ENCODE measurements at regions not wholly inside any gene's neighbourhood (a gene's known extent, or its start where the extent isn't known, plus 50 kb on each side); places are given as distances from the start of the nearest gene placed in this dataset.
A peak's percentile ranks its signal among the peaks of the same experiment; 100 is the strongest.

GRCh38 chr4:13938299-13938698 is 310.8 kb upstream of the BOD1L1 start:
- Histone ChIP-seq H3K27me3 (ENCODE audit: control insufficient read depth, insufficient read depth) (no peaks in the 10 kb centered on the region), H3K4me3 (ENCODE audit: low read length) (no peak overlapping the region), H3K27ac (ENCODE audit: low read length) (no peak overlapping the region), H3K4me1 (ENCODE audit: control insufficient read depth, insufficient read depth, low read length) (no peaks in the 10 kb centered on the region), H3K9me3 (ENCODE audit: control insufficient read depth, low read length) (no peaks in the 10 kb centered on the region)
- no peak for ATAC-seq
- intact Hi-C loops (cut with DNase I): no loop called here
- 66% methylated on average over 3 of the region's 3 CpGs for WGBS
- DNase-seq: no peak

GRCh38 chr4:13940921-13941320 is 313.4 kb upstream of the BOD1L1 start:
- Histone ChIP-seq H3K27me3 (ENCODE audit: control insufficient read depth, insufficient read depth) (no peaks in the 10 kb centered on the region), H3K9me3 (ENCODE audit: control insufficient read depth, low read length) (no peaks in the 10 kb centered on the region), H3K4me3 (ENCODE audit: low read length) (no peak overlapping the region), H3K4me1 (ENCODE audit: control insufficient read depth, insufficient read depth, low read length) (no peaks in the 10 kb centered on the region), H3K27ac (ENCODE audit: low read length) (no peak overlapping the region)
- 67% methylated on average over 3 of the region's 3 CpGs for WGBS
- intact Hi-C loops (cut with DNase I): no loop called here
- DNase-seq: no peak
- no peak for ATAC-seq

- ATAC-seq (no peak), DNase-seq (no peak)
- Histone ChIP-seq H3K27ac (ENCODE audit: low read length) (no peak overlapping the region), H3K9me3 (ENCODE audit: control insufficient read depth, low read length) (no peaks in the 10 kb centered on the region), H3K4me1 (ENCODE audit: control insufficient read depth, insufficient read depth, low read length) (no peaks in the 10 kb centered on the region), H3K27me3 (ENCODE audit: control insufficient read depth, insufficient read depth) (no peaks in the 10 kb centered on the region), H3K4me3 (ENCODE audit: low read length) (no peak overlapping the region)
- 86% methylated on average over 3 of the region's 3 CpGs for WGBS
- intact Hi-C loops (cut with DNase I): no loop called here
These were observed 315.5 kb upstream of the BOD1L1 start for GRCh38 chr4:13942977-13943376.

- peak; percentile 51 to 83 for ATAC-seq
- intact Hi-C loops (cut with DNase I): no loop called here
- 62% methylated on average over 10 of the region's 10 CpGs for WGBS
- peak; percentile 18 to 75 (median 72) for DNase-seq
- Histone ChIP-seq H3K4me3 (ENCODE audit: low read length) (no peak overlapping the region), H3K27ac (ENCODE audit: low read length) (no peak overlapping the region), H3K27me3 (ENCODE audit: control insufficient read depth, insufficient read depth) (no peaks in the 10 kb centered on the region), H3K4me1 (ENCODE audit: control insufficient read depth, insufficient read depth, low read length) (no peaks in the 10 kb centered on the region), H3K9me3 (ENCODE audit: control insufficient read depth, low read length) (no peaks in the 10 kb centered on the region)
These were observed 316.6 kb upstream of the BOD1L1 start for GRCh38 chr4:13944095-13944511.

GRCh38 chr4:13947921-13948320 is 320.4 kb upstream of the BOD1L1 start:
- intact Hi-C loops (cut with DNase I): no loop called here
- Histone ChIP-seq H3K4me1 (ENCODE audit: control insufficient read depth, insufficient read depth, low read length) (no peaks in the 10 kb centered on the region), H3K9me3 (ENCODE audit: control insufficient read depth, low read length) (no peaks in the 10 kb centered on the region), H3K27me3 (ENCODE audit: control insufficient read depth, insufficient read depth) (no peaks in the 10 kb centered on the region), H3K27ac (ENCODE audit: low read length) (no peak overlapping the region), H3K4me3 (ENCODE audit: low read length) (no peak overlapping the region)
- DNase-seq (no peak), ATAC-seq (no peak)
- 90% methylated on average over 1 of the region's 1 CpG for WGBS

GRCh38 chr4:13950491-13950890 is 323.0 kb upstream of the BOD1L1 start:
- intact Hi-C loops (cut with DNase I): no loop called here
- 77% methylated on average over 4 of the region's 4 CpGs for WGBS
- ATAC-seq (no peak), DNase-seq (no peak)
- H3K9me3 ChIP-seq (ENCODE audit: control insufficient read depth, low read length): no peaks in the 10 kb centered on the region
- no peak overlapping the region for H3K27ac ChIP-seq (ENCODE audit: low read length)
- no peaks in the 10 kb centered on the region for H3K27me3 ChIP-seq (ENCODE audit: control insufficient read depth, insufficient read depth)
- H3K4me1 ChIP-seq (ENCODE audit: control insufficient read depth, insufficient read depth, low read length): no peaks in the 10 kb centered on the region
- no peak overlapping the region for H3K4me3 ChIP-seq (ENCODE audit: low read length)

GRCh38 chr4:13953083-13953482 is 325.6 kb upstream of the BOD1L1 start:
- H3K9me3 ChIP-seq (ENCODE audit: control insufficient read depth, low read length): no peaks in the 10 kb centered on the region
- DNase-seq (no peak), ATAC-seq (no peak)
- H3K4me3 ChIP-seq (ENCODE audit: low read length): no peak overlapping the region
- H3K27ac ChIP-seq (ENCODE audit: low read length): no peak overlapping the region
- no peaks in the 10 kb centered on the region for H3K4me1 ChIP-seq (ENCODE audit: control insufficient read depth, insufficient read depth, low read length)
- intact Hi-C loops (cut with DNase I): no loop called here
- no peaks in the 10 kb centered on the region for H3K27me3 ChIP-seq (ENCODE audit: control insufficient read depth, insufficient read depth)
- WGBS: 85% methylated on average over 6 of the region's 6 CpGs

- intact Hi-C loops (cut with DNase I): no loop called here
- no peak overlapping the region for H3K27ac ChIP-seq (ENCODE audit: low read length)
- H3K4me1 ChIP-seq (ENCODE audit: control insufficient read depth, insufficient read depth, low read length): no peaks in the 10 kb centered on the region
- 92% methylated on average over 7 of the region's 7 CpGs for WGBS
- H3K27me3 ChIP-seq (ENCODE audit: control insufficient read depth, insufficient read depth): no peaks in the 10 kb centered on the region
- H3K4me3 ChIP-seq (ENCODE audit: low read length): no peak overlapping the region
- H3K9me3 ChIP-seq (ENCODE audit: control insufficient read depth, low read length): no peaks in the 10 kb centered on the region
- ATAC-seq: no peak
- DNase-seq: no peak
These were observed 328.0 kb upstream of the BOD1L1 start for GRCh38 chr4:13955551-13955950.

- H3K9me3 ChIP-seq (ENCODE audit: control insufficient read depth, low read length): no peaks in the 10 kb centered on the region
- no peak overlapping the region for H3K27ac ChIP-seq (ENCODE audit: low read length)
- H3K27me3 ChIP-seq (ENCODE audit: control insufficient read depth, insufficient read depth): no peaks in the 10 kb centered on the region
- ATAC-seq (no peak), DNase-seq (no peak)
- WGBS: 88% methylated on average over 2 of the region's 2 CpGs
- intact Hi-C loops (cut with DNase I): no loop called here
- no peaks in the 10 kb centered on the region for H3K4me1 ChIP-seq (ENCODE audit: control insufficient read depth, insufficient read depth, low read length)
- H3K4me3 ChIP-seq (ENCODE audit: low read length): no peak overlapping the region
These were observed 329.4 kb upstream of the BOD1L1 start for GRCh38 chr4:13956947-13957346.

- Histone ChIP-seq H3K27ac (ENCODE audit: low read length) (no peak overlapping the region), H3K4me3 (ENCODE audit: low read length) (no peak overlapping the region), H3K4me1 (ENCODE audit: control insufficient read depth, insufficient read depth, low read length) (no peaks in the 10 kb centered on the region), H3K9me3 (ENCODE audit: control insufficient read depth, low read length) (no peaks in the 10 kb centered on the region), H3K27me3 (ENCODE audit: control insufficient read depth, insufficient read depth) (no peaks in the 10 kb centered on the region)
- WGBS: 73% methylated on average over 5 of the region's 5 CpGs
- no peak for ATAC-seq
- intact Hi-C loops (cut with DNase I): no loop called here
- DNase-seq: no peak
These were observed 330.3 kb upstream of the BOD1L1 start for GRCh38 chr4:13957871-13958270.

GRCh38 chr4:13963601-13964000 is 336.1 kb upstream of the BOD1L1 start:
- H3K27me3 ChIP-seq (ENCODE audit: control insufficient read depth, insufficient read depth): no peaks in the 10 kb centered on the region
- 39% methylated on average over 2 of the region's 2 CpGs for WGBS
- no peak for DNase-seq
- intact Hi-C loops (cut with DNase I): no loop called here
- H3K27ac ChIP-seq (ENCODE audit: low read length): no peak overlapping the region
- H3K4me3 ChIP-seq (ENCODE audit: low read length): no peak overlapping the region
- no peak for ATAC-seq
- peaks cover 3% of the 10 kb centered on the region for H3K4me1 ChIP-seq (ENCODE audit: control insufficient read depth, insufficient read depth, low read length)
- H3K9me3 ChIP-seq (ENCODE audit: control insufficient read depth, low read length): no peaks in the 10 kb centered on the region

Data from right cardiac atrium (tissue), 5 donors.